M059J (cell line): ENCODE measurements at regions not wholly inside any gene's neighbourhood (a gene's known extent, or its start where the extent isn't known, plus 50 kb on each side); places are given as distances from the start of the nearest gene placed in this dataset.

ENCODE experiments used
- DNase-seq: peaks from one replicate; pipeline ENCODE4 v3.0.0-alpha.2; 2012; ENCODE audit warnings: low read depth

GRCh38 chr2:45255563-45255962, 246.3 kb upstream of the SIX2 start:
- no peak for DNase-seq

- DNase-seq = no peak
These were observed 244.8 kb upstream of the SIX2 start for GRCh38 chr2:45254025-45254424.

GRCh38 chr2:45253151-45253550, 243.9 kb upstream of the SIX2 start:
- DNase-seq = peak; percentile 40

- DNase-seq = no peak
These were observed 240.9 kb upstream of the SIX2 start for GRCh38 chr2:45250176-45250575.

- DNase-seq = no peak
These were observed 239.0 kb upstream of the SIX2 start for GRCh38 chr2:45248214-45248613.

GRCh38 chr2:45244928-45245327, 235.7 kb upstream of the SIX2 start:
- no peak for DNase-seq

- peak; percentile 36 for DNase-seq
These were observed 233.0 kb upstream of the SIX2 start for GRCh38 chr2:45242161-45242741.

GRCh38 chr2:45241061-45241561, 231.9 kb upstream of the SIX2 start:
- peak; percentile 60 for DNase-seq

- DNase-seq = peak; percentile 95
These were observed 228.7 kb upstream of the SIX2 start for GRCh38 chr2:45237850-45238542.

- no peak for DNase-seq
These were observed 227.9 kb upstream of the SIX2 start for GRCh38 chr2:45237128-45237527.

GRCh38 chr2:45236268-45236667, 227.0 kb upstream of the SIX2 start:
- no peak for DNase-seq

- DNase-seq = no peak
These were observed 224.0 kb upstream of the SIX2 start for GRCh38 chr2:45233301-45233700.

GRCh38 chr2:45232818-45233217, 223.6 kb upstream of the SIX2 start:
- DNase-seq = no peak

GRCh38 chr2:45229411-45229810, 220.2 kb upstream of the SIX2 start:
- DNase-seq = no peak

GRCh38 chr2:45227347-45227746, 218.1 kb upstream of the SIX2 start:
- no peak for DNase-seq

GRCh38 chr2:45224993-45225380, 215.7 kb upstream of the SIX2 start:
- DNase-seq = no peak

- no peak for DNase-seq
These were observed 215.2 kb upstream of the SIX2 start for GRCh38 chr2:45224321-45224992.

GRCh38 chr2:45223531-45223930, 214.3 kb upstream of the SIX2 start:
- no peak for DNase-seq

GRCh38 chr2:45220227-45220626, 211.0 kb upstream of the SIX2 start:
- no peak for DNase-seq

- no peak for DNase-seq
These were observed 209.7 kb upstream of the SIX2 start for GRCh38 chr2:45218931-45219339.

GRCh38 chr2:45218297-45218696, 209.0 kb upstream of the SIX2 start:
- no peak for DNase-seq

GRCh38 chr2:45216118-45216517, 206.9 kb upstream of the SIX2 start:
- DNase-seq = no peak

GRCh38 chr2:45214550-45214949, 205.3 kb upstream of the SIX2 start:
- no peak for DNase-seq
